Mesothelial cell of epicardium (in vitro differentiated cells): ENCODE measurements at regions not wholly inside any gene's neighbourhood (a gene's known extent, or its start where the extent isn't known, plus 50 kb on each side); places are given as distances from the start of the nearest gene placed in this dataset.

ENCODE experiments used
- DNase-seq, 2 experiments: peaks; one replicate each; pipeline ENCODE4 v3.0.0; 2021; ENCODE audit warnings: low spot score in 2 of 2; ENCODE audit not compliant: unreplicated experiment in 2 of 2
- H3K27ac Mint-ChIP-seq: 2 replicates; pipeline ENCODE4 v1.8.0; 2021; ENCODE audit warnings: mixed read lengths
- H3K27me3 Mint-ChIP-seq: 2 replicates; pipeline ENCODE4 v1.8.0; 2021; ENCODE audit warnings: low read depth, mixed read lengths
- H3K36me3 Mint-ChIP-seq: 2 replicates; pipeline ENCODE4 v1.8.0; 2021; ENCODE audit warnings: mixed read lengths
- H3K4me1 Mint-ChIP-seq: 2 replicates; pipeline ENCODE4 v1.8.0; 2021; ENCODE audit warnings: mixed read lengths
- H3K4me3 Mint-ChIP-seq: 2 replicates; pipeline ENCODE4 v1.8.0; 2021; ENCODE audit warnings: mild to moderate bottlenecking, moderate library complexity, mixed read lengths
- H3K9me3 Mint-ChIP-seq: 2 replicates; pipeline ENCODE4 v1.8.0; 2021; ENCODE audit warnings: mixed read lengths
- CTCF ChIP-seq: fragments of 200-600 bp; sonication (generic); IDR thresholded peaks from one replicate; pipeline ENCODE4 v1.5.0; 2021; ENCODE audit warnings: antibody characterized with exemption; ENCODE audit not compliant: unreplicated experiment

- H3K27me3 Mint-ChIP-seq = no peaks in the 10 kb centered on the region
- H3K4me1 Mint-ChIP-seq = no peaks in the 10 kb centered on the region
- no peak for DNase-seq
- H3K9me3 Mint-ChIP-seq = peaks cover 10% of the 10 kb centered on the region
- H3K36me3 Mint-ChIP-seq = peaks cover 2% of the 10 kb centered on the region
- no peak for TF ChIP-seq CTCF
- H3K4me3 Mint-ChIP-seq = no peak overlapping the region
- H3K27ac Mint-ChIP-seq = no peak overlapping the region
Observed at GRCh38 chr13:65090186-65090585, 2139.9 kb downstream of the PCDH9 start.

- Mint-ChIP-seq H3K4me1 (no peaks in the 10 kb centered on the region), H3K9me3 (peaks cover 11% of the 10 kb centered on the region), H3K27me3 (no peaks in the 10 kb centered on the region), H3K36me3 (peaks cover 2% of the 10 kb centered on the region), H3K4me3 (no peak overlapping the region), H3K27ac (no peak overlapping the region)
- no peak for DNase-seq
- TF ChIP-seq CTCF = no peak
Observed at GRCh38 chr13:65088906-65089305, 2141.2 kb downstream of the PCDH9 start.

- H3K9me3 Mint-ChIP-seq = peaks cover 9% of the 10 kb centered on the region
- H3K4me3 Mint-ChIP-seq = no peak overlapping the region
- H3K27ac Mint-ChIP-seq = no peak overlapping the region
Observed at GRCh38 chr13:65085977-65086376, 2144.2 kb downstream of the PCDH9 start.

GRCh38 chr13:65074248-65074647 lies 2155.9 kb downstream of the PCDH9 start:
- Mint-ChIP-seq H3K27ac (no peak overlapping the region), H3K27me3 (no peaks in the 10 kb centered on the region), H3K4me1 (peaks cover 13% of the 10 kb centered on the region), H3K4me3 (no peak overlapping the region), H3K36me3 (no peaks in the 10 kb centered on the region), H3K9me3 (peaks cover 13% of the 10 kb centered on the region)
- TF ChIP-seq CTCF = no peak
- no peak for DNase-seq

More at GRCh38 chr13:65085977-65086376, 2144.2 kb downstream of the PCDH9 start:
- Mint-ChIP-seq H3K27me3 (no peaks in the 10 kb centered on the region), H3K4me1 (no peaks in the 10 kb centered on the region), H3K36me3 (no peaks in the 10 kb centered on the region)
- no peak for TF ChIP-seq CTCF
- no peak for DNase-seq

GRCh38 chr13:65064967-65065366 lies 2165.2 kb downstream of the PCDH9 start:
- TF ChIP-seq CTCF = no peak
- no peak for DNase-seq
- Mint-ChIP-seq H3K9me3 (peaks cover 14% of the 10 kb centered on the region), H3K4me1 (peaks cover 7% of the 10 kb centered on the region), H3K36me3 (no peaks in the 10 kb centered on the region), H3K4me3 (no peak overlapping the region), H3K27me3 (no peaks in the 10 kb centered on the region), H3K27ac (no peak overlapping the region)

GRCh38 chr13:65063753-65064152 lies 2166.4 kb downstream of the PCDH9 start:
- TF ChIP-seq CTCF = no peak

More at GRCh38 chr13:65063753-65064152, 2166.4 kb downstream of the PCDH9 start:
- H3K4me3 Mint-ChIP-seq = no peak overlapping the region
- H3K27me3 Mint-ChIP-seq = no peaks in the 10 kb centered on the region
- no peak overlapping the region for H3K27ac Mint-ChIP-seq
- DNase-seq = no peak
- H3K9me3 Mint-ChIP-seq = peaks cover 10% of the 10 kb centered on the region
- no peaks in the 10 kb centered on the region for H3K36me3 Mint-ChIP-seq
- H3K4me1 Mint-ChIP-seq = peaks cover 12% of the 10 kb centered on the region
